OCI-LY7 (cell line): ENCODE measurements at regions not wholly inside any gene's neighbourhood (a gene's known extent, or its start where the extent isn't known, plus 50 kb on each side); places are given as distances from the start of the nearest gene placed in this dataset.

ENCODE experiments used
- EZH2phosphoT487 ChIP-seq: fragments of 200-600 bp; sonication (generic); IDR thresholded peaks from 2 replicates; pipeline ENCODE4 v1.6.1; 2018; ENCODE audit warnings: low read depth, borderline replicate concordance, mild to moderate bottlenecking, mixed run types, antibody characterized with exemption, low read length, moderate library complexity, mixed read lengths
- TF ChIP-seq, protein P1 (sequence below): fragments of 200-600 bp; sonication (generic); conservative IDR thresholded peaks from 2 replicates; pipeline ENCODE4 v1.5.1; 2014; ENCODE audit warnings: mild to moderate bottlenecking, antibody characterized with exemption, low read length, moderate library complexity, mixed read lengths

DNA sequence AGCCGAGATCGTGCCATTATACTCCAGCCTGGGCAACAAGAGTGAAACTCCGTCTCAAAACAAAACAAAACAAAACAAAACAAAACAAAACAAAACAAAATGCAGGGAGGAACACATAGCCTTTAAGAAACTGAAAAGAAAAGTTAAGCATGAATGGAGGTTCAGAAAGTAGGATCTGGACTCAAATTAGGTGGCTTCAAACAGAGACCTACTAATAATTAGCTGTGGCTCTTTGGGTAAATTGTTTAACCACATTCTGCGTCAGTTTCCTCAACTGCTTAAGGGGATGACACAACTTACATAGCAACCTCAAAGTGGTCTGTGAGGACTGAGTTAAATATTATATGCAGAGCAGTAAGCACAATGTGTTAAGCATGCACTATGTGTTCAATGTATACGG lies 458.2 kb downstream of the ADGRL2 start:
- TF ChIP-seq, protein P1, sequence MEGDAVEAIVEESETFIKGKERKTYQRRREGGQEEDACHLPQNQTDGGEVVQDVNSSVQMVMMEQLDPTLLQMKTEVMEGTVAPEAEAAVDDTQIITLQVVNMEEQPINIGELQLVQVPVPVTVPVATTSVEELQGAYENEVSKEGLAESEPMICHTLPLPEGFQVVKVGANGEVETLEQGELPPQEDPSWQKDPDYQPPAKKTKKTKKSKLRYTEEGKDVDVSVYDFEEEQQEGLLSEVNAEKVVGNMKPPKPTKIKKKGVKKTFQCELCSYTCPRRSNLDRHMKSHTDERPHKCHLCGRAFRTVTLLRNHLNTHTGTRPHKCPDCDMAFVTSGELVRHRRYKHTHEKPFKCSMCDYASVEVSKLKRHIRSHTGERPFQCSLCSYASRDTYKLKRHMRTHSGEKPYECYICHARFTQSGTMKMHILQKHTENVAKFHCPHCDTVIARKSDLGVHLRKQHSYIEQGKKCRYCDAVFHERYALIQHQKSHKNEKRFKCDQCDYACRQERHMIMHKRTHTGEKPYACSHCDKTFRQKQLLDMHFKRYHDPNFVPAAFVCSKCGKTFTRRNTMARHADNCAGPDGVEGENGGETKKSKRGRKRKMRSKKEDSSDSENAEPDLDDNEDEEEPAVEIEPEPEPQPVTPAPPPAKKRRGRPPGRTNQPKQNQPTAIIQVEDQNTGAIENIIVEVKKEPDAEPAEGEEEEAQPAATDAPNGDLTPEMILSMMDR, result no peak
- TF ChIP-seq EZH2phosphoT487, result no peak
